NT2/D1 (cell line): ENCODE measurements at regions not wholly inside any gene's neighbourhood (a gene's known extent, or its start where the extent isn't known, plus 50 kb on each side); places are given as distances from the start of the nearest gene placed in this dataset.

Experiments
- DNase-seq: peaks from one replicate; pipeline ENCODE4 v3.0.0-alpha.2; 2011; ENCODE audit warnings: low read depth, low spot score
- H3K27me3 ChIP-seq: 2 replicates; pipeline ENCODE4 v1.6.0; 2011; ENCODE audit warnings: mild to moderate bottlenecking; ENCODE audit not compliant: insufficient read length, insufficient read depth
- H3K36me3 ChIP-seq: 2 replicates; pipeline ENCODE4 v1.6.1; 2011; ENCODE audit warnings: mild to moderate bottlenecking, low read length, mixed read lengths; ENCODE audit not compliant: insufficient read depth, insufficient read length
- H3K4me1 ChIP-seq: 2 replicates; pipeline ENCODE4 v1.5.1; 2011; ENCODE audit not compliant: insufficient read depth, insufficient read length
- H3K4me3 ChIP-seq: 2 replicates; pipeline ENCODE4 v1.5.1; 2011; ENCODE audit warnings: low read depth; ENCODE audit not compliant: insufficient read length
- H3K9ac ChIP-seq: 2 replicates; pipeline ENCODE4 v1.6.0; 2011; ENCODE audit warnings: low read depth; ENCODE audit not compliant: insufficient read length
- H3K9me3 ChIP-seq: 2 replicates; pipeline ENCODE4 v1.5.1; 2011; ENCODE audit warnings: mild to moderate bottlenecking, low read length; ENCODE audit not compliant: insufficient read depth
- SUZ12 ChIP-seq: IDR thresholded peaks from 2 replicates; pipeline ENCODE4 v1.6.1; 2011; ENCODE audit not compliant: insufficient read length, insufficient read depth; ENCODE audit errors: extremely low read depth
- YY1 ChIP-seq: IDR thresholded peaks from 2 replicates; pipeline ENCODE4 v1.6.1; 2011; ENCODE audit not compliant: insufficient read length, insufficient read depth
- ZNF274 ChIP-seq: IDR thresholded peaks from 2 replicates; pipeline ENCODE4 v1.6.1; 2011; ENCODE audit warnings: mild to moderate bottlenecking, low read depth, low read length

DNA sequence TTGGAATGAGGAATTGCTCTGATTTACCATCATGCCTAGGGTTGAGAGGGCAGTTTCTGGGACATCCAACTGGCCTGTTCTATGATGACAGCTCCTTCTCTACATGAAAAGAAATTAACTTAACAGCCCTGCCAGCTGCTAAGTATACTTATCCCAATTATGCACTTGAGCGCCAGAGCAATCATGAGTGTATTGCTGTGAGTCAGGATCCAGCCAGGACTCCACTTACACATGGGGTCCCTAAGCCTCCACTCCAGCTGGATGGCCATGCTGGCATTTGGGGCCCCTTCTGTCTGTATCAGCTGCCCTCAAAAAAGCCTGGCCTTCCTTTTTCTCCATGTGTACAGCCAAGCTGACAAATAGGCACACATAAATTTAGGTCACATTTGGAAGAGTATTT lies 481.9 kb downstream of the TMX3 start:
- no peak overlapping the region for H3K4me3 ChIP-seq
- no peaks in the 10 kb centered on the region for H3K4me1 ChIP-seq
- H3K9me3 ChIP-seq: no peaks in the 10 kb centered on the region
- no peak overlapping the region for H3K9ac ChIP-seq
- H3K27me3 ChIP-seq: no peaks in the 10 kb centered on the region
- TF ChIP-seq SUZ12 (no peak), ZNF274 (no peak), YY1 (no peak)
- H3K36me3 ChIP-seq: no peaks in the 10 kb centered on the region
- DNase-seq: no peak

DNA sequence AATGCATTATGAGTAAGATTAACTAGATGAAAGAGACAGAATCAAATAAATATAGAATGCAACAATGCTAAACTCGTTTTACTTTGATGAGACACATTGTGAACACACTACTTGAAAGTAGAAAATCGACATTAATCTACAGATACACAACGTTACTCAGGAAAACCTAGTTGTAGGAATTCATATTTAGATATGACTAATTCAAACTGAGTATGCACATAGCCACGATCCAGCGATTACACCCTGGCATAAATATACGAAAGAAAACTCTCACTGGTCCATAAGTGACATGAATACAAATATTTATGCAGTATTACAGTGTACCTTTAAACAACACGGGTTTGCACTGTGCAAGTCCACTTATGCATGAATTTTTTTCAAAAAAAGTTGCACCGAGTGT lies 485.6 kb downstream of the TMX3 start:
- Histone ChIP-seq H3K9me3 (no peaks in the 10 kb centered on the region), H3K36me3 (no peaks in the 10 kb centered on the region), H3K9ac (no peak overlapping the region), H3K4me3 (no peak overlapping the region), H3K4me1 (no peaks in the 10 kb centered on the region), H3K27me3 (no peaks in the 10 kb centered on the region)
- no peak for DNase-seq
- no peak for TF ChIP-seq YY1
- no peak for TF ChIP-seq SUZ12
- no peak for TF ChIP-seq ZNF274

DNA sequence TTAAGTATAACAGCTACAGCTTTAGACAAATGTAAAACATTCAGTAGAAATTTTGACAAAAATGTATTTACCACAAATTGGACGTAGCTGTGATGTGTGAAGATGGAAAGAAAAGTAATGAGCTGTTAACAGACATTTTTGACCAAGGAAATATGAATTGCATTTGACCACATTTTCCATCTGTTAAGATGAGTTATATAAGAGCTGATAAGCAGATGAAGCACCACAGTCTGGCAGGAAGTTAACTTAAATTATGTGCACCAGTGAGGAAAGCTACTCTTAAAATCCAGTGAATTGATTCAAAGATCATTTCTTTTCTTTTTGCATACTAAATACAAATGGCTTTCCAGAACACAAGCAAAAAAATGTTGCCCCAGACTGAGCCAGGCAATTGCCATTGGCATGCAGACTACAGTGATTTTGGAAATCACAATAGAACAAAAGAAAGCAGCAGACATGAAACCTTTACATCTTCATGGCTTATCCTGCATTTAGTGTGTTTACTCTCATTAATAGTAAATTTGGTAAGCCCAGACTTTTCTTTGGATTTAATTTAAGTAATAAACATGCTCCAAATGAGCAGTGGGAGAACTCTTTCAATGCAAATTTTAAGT lies 493.7 kb downstream of the TMX3 start:
- no peak overlapping the region for H3K9ac ChIP-seq
- TF ChIP-seq YY1: no peak
- no peak for TF ChIP-seq SUZ12
- no peak for TF ChIP-seq ZNF274
- no peaks in the 10 kb centered on the region for H3K27me3 ChIP-seq
- no peaks in the 10 kb centered on the region for H3K36me3 ChIP-seq
- no peaks in the 10 kb centered on the region for H3K9me3 ChIP-seq
- DNase-seq: no peak
- H3K4me1 ChIP-seq: no peaks in the 10 kb centered on the region
- H3K4me3 ChIP-seq: no peak overlapping the region

- no peak for TF ChIP-seq ZNF274
- no peak for TF ChIP-seq SUZ12
- no peak for TF ChIP-seq YY1
- H3K9ac ChIP-seq: no peak overlapping the region
- no peaks in the 10 kb centered on the region for H3K36me3 ChIP-seq
- no peak for DNase-seq
- no peaks in the 10 kb centered on the region for H3K27me3 ChIP-seq
- H3K4me1 ChIP-seq: no peaks in the 10 kb centered on the region
- no peaks in the 10 kb centered on the region for H3K9me3 ChIP-seq
- H3K4me3 ChIP-seq: no peak overlapping the region
These were observed 494.4 kb downstream of the TMX3 start for GRCh38 chr18:68220458-68220857.

DNA sequence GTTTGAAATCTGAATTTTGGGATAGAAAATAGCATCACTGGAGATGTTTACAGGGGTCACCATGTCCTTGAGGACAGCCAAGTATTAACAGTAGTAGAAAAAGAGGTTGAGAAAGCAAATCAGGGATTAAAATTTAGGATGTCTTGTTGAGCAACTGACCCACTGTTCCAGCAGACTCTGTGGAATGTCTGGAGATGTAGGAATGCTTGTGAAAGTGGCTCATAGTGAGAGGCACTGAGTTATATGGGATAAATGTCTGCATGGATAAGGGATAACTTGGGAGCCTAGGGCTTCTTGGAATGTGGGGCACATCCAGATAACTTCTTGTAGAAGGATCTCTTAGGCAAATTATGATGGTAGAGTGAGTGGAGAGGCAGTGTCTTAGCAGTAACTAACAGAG lies 495.0 kb downstream of the TMX3 start:
- no peak for TF ChIP-seq ZNF274
- TF ChIP-seq SUZ12: no peak
- TF ChIP-seq YY1: no peak
- Histone ChIP-seq H3K4me1 (no peaks in the 10 kb centered on the region), H3K27me3 (no peaks in the 10 kb centered on the region), H3K9me3 (no peaks in the 10 kb centered on the region), H3K36me3 (no peaks in the 10 kb centered on the region), H3K9ac (no peak overlapping the region), H3K4me3 (no peak overlapping the region)
- DNase-seq: no peak

DNA sequence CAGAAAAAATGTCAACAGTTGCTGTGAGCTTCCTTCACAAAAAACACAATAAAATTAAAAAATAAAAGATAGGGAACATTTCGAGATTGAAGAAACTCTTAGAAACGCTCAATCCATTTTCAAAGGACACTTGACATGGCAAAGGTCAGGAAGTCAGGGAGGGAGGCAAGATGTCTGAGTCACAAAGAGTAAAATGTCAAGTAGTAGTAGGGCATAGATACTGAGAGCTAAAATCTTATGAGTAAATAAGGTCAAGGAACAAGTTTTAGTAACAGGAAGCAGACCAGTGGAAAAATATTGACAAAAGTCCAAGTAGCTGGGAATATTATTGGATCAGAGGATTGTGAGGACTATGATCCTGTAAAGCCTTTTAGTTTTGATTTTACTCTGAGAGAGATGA lies 495.6 kb downstream of the TMX3 start:
- Histone ChIP-seq H3K4me1 (no peaks in the 10 kb centered on the region), H3K36me3 (no peaks in the 10 kb centered on the region), H3K4me3 (no peak overlapping the region), H3K9ac (no peak overlapping the region), H3K27me3 (no peaks in the 10 kb centered on the region), H3K9me3 (no peaks in the 10 kb centered on the region)
- DNase-seq: no peak
- TF ChIP-seq SUZ12 (no peak), ZNF274 (no peak), YY1 (no peak)

DNA sequence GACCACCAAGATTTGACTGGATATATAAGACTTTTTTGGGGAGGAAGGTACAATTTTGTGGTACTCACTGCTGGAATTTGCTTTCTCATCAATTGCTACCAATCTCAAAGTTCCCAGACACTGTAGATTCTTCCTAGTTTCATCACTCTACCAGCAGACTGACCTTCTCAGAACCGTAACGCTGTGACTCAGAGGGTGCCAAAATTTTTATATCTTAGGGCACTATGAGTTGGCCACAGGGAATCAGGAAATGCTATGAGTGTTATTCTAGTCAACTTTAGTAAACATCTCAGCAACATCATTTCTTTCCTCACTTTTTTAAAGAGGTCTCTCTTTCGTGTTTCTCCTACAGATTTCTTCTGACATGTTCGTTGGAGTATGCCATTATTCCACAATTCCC lies 499.0 kb downstream of the TMX3 start:
- Histone ChIP-seq H3K27me3 (no peaks in the 10 kb centered on the region), H3K36me3 (no peaks in the 10 kb centered on the region), H3K9ac (no peak overlapping the region), H3K4me3 (no peak overlapping the region), H3K4me1 (no peaks in the 10 kb centered on the region), H3K9me3 (no peaks in the 10 kb centered on the region)
- DNase-seq: no peak
- TF ChIP-seq ZNF274: no peak
- TF ChIP-seq YY1: no peak
- no peak for TF ChIP-seq SUZ12

DNA sequence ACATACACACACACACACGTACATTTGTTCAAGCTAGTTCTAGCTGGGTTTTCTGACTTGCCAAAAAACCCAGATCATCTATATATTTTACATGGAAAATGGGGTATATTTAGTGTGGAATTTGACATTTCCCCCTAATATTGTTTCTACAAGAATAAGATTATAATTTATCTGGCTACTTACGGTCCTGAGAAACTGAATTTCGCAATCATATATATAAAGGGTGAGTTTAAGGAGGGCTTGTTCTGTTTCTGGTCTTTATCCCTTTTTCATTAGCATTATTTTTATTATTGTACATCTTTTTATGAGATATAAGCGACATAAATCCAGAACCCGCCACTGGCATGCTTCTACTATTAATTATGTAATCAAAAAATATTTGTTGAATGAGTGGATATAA lies 528.9 kb downstream of the TMX3 start:
- no peak overlapping the region for H3K4me3 ChIP-seq
- no peaks in the 10 kb centered on the region for H3K9me3 ChIP-seq
- H3K4me1 ChIP-seq: no peaks in the 10 kb centered on the region
- no peak overlapping the region for H3K9ac ChIP-seq
- H3K36me3 ChIP-seq: no peaks in the 10 kb centered on the region
- no peak for TF ChIP-seq YY1
- no peak for TF ChIP-seq SUZ12
- no peak for TF ChIP-seq ZNF274
- no peaks in the 10 kb centered on the region for H3K27me3 ChIP-seq
- no peak for DNase-seq
